Fibroblast of lung (primary cell): ENCODE measurements at regions not wholly inside any gene's neighbourhood (a gene's known extent, or its start where the extent isn't known, plus 50 kb on each side); places are given as distances from the start of the nearest gene placed in this dataset.

ENCODE experiments used
- EZH2 ChIP-seq: IDR thresholded peaks from 2 replicates; pipeline ENCODE4 v1.5.1; 2012; ENCODE audit warnings: low read length, control low read depth, mild to moderate bottlenecking; ENCODE audit errors: missing control alignments
- TF ChIP-seq, protein P1 (sequence below), 2 donors: IDR thresholded peaks in 1 of 2; conservative IDR thresholded peaks in 1 of 2; 1 replicate in 1 of 2; 2 replicates in 1 of 2; pipeline ENCODE4 v1.5.1; 2011 to 2012; ENCODE audit warnings: low read length in 2 of 2, control low read depth in 1 of 2, inconsistent platforms in 1 of 2, low read depth in 1 of 2, mild to moderate bottlenecking in 1 of 2

DNA sequence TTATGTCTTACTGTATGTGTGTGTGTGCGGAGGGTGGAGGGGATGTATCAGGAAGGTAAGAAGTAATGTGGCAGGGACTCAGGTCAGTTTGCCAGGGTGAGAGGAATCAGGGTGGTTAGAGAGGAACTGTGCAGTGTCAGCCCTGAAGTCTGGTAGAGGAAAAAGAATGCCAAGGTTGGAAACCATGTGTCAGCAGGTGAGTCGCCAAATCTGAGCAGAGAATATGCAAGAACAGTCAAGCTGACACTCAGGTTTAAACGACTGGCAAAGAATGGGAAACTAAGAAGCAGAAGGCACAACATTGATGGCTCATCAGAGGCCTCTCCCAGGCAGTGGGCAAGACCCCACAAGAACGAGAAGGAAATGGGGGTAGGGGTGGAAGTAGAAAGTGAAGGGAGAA, 107.5 kb upstream of the TBX18 start:
- TF ChIP-seq, protein P1, sequence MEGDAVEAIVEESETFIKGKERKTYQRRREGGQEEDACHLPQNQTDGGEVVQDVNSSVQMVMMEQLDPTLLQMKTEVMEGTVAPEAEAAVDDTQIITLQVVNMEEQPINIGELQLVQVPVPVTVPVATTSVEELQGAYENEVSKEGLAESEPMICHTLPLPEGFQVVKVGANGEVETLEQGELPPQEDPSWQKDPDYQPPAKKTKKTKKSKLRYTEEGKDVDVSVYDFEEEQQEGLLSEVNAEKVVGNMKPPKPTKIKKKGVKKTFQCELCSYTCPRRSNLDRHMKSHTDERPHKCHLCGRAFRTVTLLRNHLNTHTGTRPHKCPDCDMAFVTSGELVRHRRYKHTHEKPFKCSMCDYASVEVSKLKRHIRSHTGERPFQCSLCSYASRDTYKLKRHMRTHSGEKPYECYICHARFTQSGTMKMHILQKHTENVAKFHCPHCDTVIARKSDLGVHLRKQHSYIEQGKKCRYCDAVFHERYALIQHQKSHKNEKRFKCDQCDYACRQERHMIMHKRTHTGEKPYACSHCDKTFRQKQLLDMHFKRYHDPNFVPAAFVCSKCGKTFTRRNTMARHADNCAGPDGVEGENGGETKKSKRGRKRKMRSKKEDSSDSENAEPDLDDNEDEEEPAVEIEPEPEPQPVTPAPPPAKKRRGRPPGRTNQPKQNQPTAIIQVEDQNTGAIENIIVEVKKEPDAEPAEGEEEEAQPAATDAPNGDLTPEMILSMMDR (conservative IDR thresholded peaks at IDR 0.05 in 1 of 2, IDR thresholded peaks at IDR 0.05 in 1 of 2; ENCODE audit: low read depth in 1 of 2, low read length in 2 of 2) = no peak
- TF ChIP-seq EZH2 = no peak
